OCI-LY1 (cell line): ENCODE measurements at regions not wholly inside any gene's neighbourhood (a gene's known extent, or its start where the extent isn't known, plus 50 kb on each side); places are given as distances from the start of the nearest gene placed in this dataset.

ENCODE experiments used
- H2AFZ ChIP-seq: fragments of 200-600 bp; sonication (generic), shearing (Covaris generic); 2 replicates; pipeline ENCODE4 v1.6.0; 2014; ENCODE audit warnings: antibody characterized with exemption, mild to moderate bottlenecking, low read length
- H3F3A ChIP-seq: fragments of 200-600 bp; sonication (generic), shearing (Covaris generic); 2 replicates; pipeline ENCODE4 v1.6.0; 2014; ENCODE audit warnings: mild to moderate bottlenecking, antibody characterized with exemption, low read length, moderate library complexity; ENCODE audit not compliant: insufficient read depth
- H3K27ac ChIP-seq: fragments of 200-600 bp; sonication (generic); 2 replicates; pipeline ENCODE4 v1.5.1; 2014; ENCODE audit warnings: low read length, mixed run types, mild to moderate bottlenecking, low read depth; ENCODE audit not compliant: poor library complexity, severe bottlenecking
- H3K27me3 ChIP-seq: fragments of 200-600 bp; sonication (generic); 2 replicates; pipeline ENCODE4 v1.6.0; 2014; ENCODE audit warnings: antibody characterized with exemption, mild to moderate bottlenecking, low read length, moderate library complexity; ENCODE audit not compliant: insufficient read depth
- H3K36me3 ChIP-seq: fragments of 200-600 bp; sonication (generic); 2 replicates; pipeline ENCODE4 v1.6.1; 2014; ENCODE audit warnings: mild to moderate bottlenecking, antibody characterized with exemption, low read length, moderate library complexity, mixed read lengths; ENCODE audit not compliant: insufficient read depth
- H3K4me1 ChIP-seq: fragments of 200-600 bp; sonication (generic); 2 replicates; pipeline ENCODE4 v1.5.1; 2014; ENCODE audit warnings: mild to moderate bottlenecking, low read length, moderate library complexity; ENCODE audit not compliant: insufficient read depth, severe bottlenecking
- H3K4me2 ChIP-seq: fragments of 200-600 bp; sonication (generic), shearing (Covaris generic); 2 replicates; pipeline ENCODE4 v1.6.1; 2014; ENCODE audit warnings: low read length
- H3K4me3 ChIP-seq: fragments of 200-600 bp; sonication (generic); 2 replicates; pipeline ENCODE4 v1.5.1; 2014; ENCODE audit warnings: low read length, low read depth, mild to moderate bottlenecking, mixed read lengths; ENCODE audit not compliant: poor library complexity, severe bottlenecking
- H3K79me2 ChIP-seq: fragments of 200-600 bp; shearing (Covaris generic); 2 replicates; pipeline ENCODE4 v1.6.1; 2016; ENCODE audit warnings: mixed run types, low read length, mixed read lengths; ENCODE audit not compliant: insufficient read depth
- H3K9ac ChIP-seq: fragments of 200-600 bp; sonication (generic), shearing (Covaris generic); 2 replicates; pipeline ENCODE4 v1.6.1; 2014; ENCODE audit warnings: mild to moderate bottlenecking, low read length, mixed read lengths
- H3K9me2 ChIP-seq: fragments of 200-600 bp; sonication (generic), shearing (Covaris generic); 2 replicates; pipeline ENCODE4 v1.6.1; 2014; ENCODE audit warnings: low read depth, mild to moderate bottlenecking, low read length, mixed read lengths
- H3K9me3 ChIP-seq: fragments of 200-600 bp; shearing (Covaris generic); 2 replicates; pipeline ENCODE4 v1.6.1; 2014; ENCODE audit warnings: low read length, mixed read lengths
- H4K20me1 ChIP-seq: fragments of 200-600 bp; sonication (generic), shearing (Covaris generic); 2 replicates; pipeline ENCODE4 v1.6.0; 2016; ENCODE audit warnings: mild to moderate bottlenecking, low read length; ENCODE audit not compliant: insufficient read depth
- EZH2 ChIP-seq: fragments of 200-600 bp; sonication (generic), shearing (Covaris generic); IDR thresholded peaks from 2 replicates; pipeline ENCODE4 v1.8.0; 2017; ENCODE audit warnings: borderline replicate concordance, mixed run types, mild to moderate bottlenecking, antibody characterized with exemption, low read length, moderate library complexity, mixed read lengths
- TF ChIP-seq, protein P1 (sequence below): fragments of 200-600 bp; sonication (generic), shearing (Covaris generic); IDR thresholded peaks from 2 replicates; pipeline ENCODE4 v1.5.1; 2017; ENCODE audit warnings: mild to moderate bottlenecking, antibody characterized with exemption, low read length, moderate library complexity, mixed read lengths

DNA sequence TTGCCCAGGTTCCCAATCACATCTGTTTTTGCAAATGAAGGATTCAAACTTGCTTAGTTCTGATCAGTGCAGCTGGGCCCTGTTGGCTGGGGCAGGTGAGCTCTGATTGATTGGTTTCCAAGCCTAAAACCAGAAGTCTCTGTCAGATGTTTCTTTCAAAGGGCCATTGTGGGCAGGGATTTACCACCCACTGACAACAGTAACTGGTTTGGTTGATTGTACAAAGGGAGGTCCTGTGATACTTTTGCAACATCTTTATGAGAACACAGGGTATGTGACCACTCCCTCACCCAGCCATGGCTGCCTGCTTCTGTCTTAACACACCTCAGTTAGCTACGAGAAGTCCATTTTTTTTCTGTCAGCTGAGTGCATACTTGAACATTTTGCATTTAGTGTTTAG is 184.1 kb downstream of the FLRT2 start:
- Histone ChIP-seq H3K9ac (no peak overlapping the region), H3F3A (no peaks in the 10 kb centered on the region), H3K4me1 (no peaks in the 10 kb centered on the region), H3K4me3 (no peak overlapping the region), H3K79me2 (no peaks in the 10 kb centered on the region), H3K9me3 (0 out of 2 replicates have a peak, but pooled peaks cover 3% of the 10 kb centered on the region), H3K36me3 (no peaks in the 10 kb centered on the region), H3K27me3 (no peaks in the 10 kb centered on the region), H3K27ac (no peak overlapping the region), H3K9me2 (no peaks in the 10 kb centered on the region), H4K20me1 (no peaks in the 10 kb centered on the region), H3K4me2 (no peak overlapping the region), H2AFZ (no peak overlapping the region)
- TF ChIP-seq EZH2 = no peak
- TF ChIP-seq, protein P1, sequence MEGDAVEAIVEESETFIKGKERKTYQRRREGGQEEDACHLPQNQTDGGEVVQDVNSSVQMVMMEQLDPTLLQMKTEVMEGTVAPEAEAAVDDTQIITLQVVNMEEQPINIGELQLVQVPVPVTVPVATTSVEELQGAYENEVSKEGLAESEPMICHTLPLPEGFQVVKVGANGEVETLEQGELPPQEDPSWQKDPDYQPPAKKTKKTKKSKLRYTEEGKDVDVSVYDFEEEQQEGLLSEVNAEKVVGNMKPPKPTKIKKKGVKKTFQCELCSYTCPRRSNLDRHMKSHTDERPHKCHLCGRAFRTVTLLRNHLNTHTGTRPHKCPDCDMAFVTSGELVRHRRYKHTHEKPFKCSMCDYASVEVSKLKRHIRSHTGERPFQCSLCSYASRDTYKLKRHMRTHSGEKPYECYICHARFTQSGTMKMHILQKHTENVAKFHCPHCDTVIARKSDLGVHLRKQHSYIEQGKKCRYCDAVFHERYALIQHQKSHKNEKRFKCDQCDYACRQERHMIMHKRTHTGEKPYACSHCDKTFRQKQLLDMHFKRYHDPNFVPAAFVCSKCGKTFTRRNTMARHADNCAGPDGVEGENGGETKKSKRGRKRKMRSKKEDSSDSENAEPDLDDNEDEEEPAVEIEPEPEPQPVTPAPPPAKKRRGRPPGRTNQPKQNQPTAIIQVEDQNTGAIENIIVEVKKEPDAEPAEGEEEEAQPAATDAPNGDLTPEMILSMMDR = no peak

DNA sequence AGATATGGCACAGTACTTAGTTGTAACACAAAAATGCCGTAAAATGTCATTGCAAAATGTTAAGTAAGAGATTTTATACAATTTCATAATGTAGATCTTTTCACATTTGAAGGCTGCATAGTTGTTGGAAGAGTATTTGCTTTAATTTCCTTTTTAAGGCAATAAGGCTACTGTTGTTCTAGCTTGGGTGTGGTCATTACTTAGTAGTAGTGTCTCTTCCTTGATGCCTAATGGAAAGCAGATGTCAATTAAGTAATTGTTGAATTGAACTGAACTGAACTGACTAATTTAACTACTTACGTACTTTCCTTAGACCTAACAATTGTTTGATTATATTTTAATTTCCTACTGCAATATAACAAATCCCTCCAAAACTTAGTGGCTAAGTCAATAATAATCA is 181.7 kb downstream of the FLRT2 start:
- Histone ChIP-seq H3K4me1 (no peaks in the 10 kb centered on the region), H3F3A (no peaks in the 10 kb centered on the region), H4K20me1 (no peaks in the 10 kb centered on the region), H3K4me2 (no peak overlapping the region), H3K79me2 (no peaks in the 10 kb centered on the region), H3K9ac (no peak overlapping the region), H3K27ac (no peak overlapping the region), H3K4me3 (no peak overlapping the region), H2AFZ (no peak overlapping the region), H3K9me3 (no peaks in the 10 kb centered on the region), H3K27me3 (no peaks in the 10 kb centered on the region), H3K36me3 (no peaks in the 10 kb centered on the region), H3K9me2 (no peaks in the 10 kb centered on the region)
- TF ChIP-seq, protein P1 = no peak
- no peak for TF ChIP-seq EZH2
